ENCODE measurements at regions not wholly inside any gene's neighbourhood (a gene's known extent, or its start where the extent isn't known, plus 50 kb on each side); places are given as distances from the start of the nearest gene placed in this dataset.

DNA sequence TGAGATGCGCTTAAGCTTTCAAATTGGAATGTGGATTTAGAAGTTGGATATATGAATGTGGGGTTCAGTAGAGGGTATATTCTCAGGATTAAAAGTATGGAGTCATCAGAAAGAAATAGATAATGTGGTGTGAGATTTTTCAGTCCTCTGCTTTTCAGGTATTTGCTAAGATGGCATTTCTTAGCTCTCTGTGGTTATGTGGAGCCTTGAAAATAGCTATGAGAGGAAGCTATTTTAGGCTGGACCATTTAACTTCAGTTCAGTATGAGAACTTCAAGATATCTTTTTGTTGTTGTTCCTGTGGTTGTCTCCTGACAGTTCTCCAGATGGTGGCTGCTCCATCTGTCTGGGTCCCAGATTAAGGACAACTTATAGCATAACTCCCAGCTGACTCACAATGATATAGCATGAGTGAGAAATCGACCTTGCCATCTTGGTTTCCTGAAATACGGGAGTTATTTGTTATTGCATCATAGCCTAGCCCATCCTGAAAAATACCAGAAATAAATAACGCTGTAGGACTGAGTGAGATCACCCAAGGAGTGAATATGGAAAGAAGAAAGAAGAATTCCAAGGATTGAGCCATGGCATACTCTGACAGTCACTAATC lies 461.5 kb downstream of the ANXA1 start:
- Mint-ChIP-seq H3K27ac (no peak overlapping the region), H3K9me3 (no peaks in the 10 kb centered on the region), H3K36me3 (no peaks in the 10 kb centered on the region), H3K4me1 (peaks cover 3% of the 10 kb centered on the region), H3K4me3 (no peak overlapping the region), H3K27me3 (ENCODE audit: insufficient read depth, low read depth) (no peaks in the 10 kb centered on the region)
- Histone ChIP-seq H3K4me1 (peaks cover 4% of the 10 kb centered on the region), H4K20me1 (ENCODE audit: low read depth) (no peaks in the 10 kb centered on the region), H3K4me3 (no peak overlapping the region), H3K36me3 (no peaks in the 10 kb centered on the region), H2AFZ (replicated peaks) (no peak overlapping the region), H3K9me3 (ENCODE audit: low read depth) (no peaks in the 10 kb centered on the region), H3K27me3 (no peaks in the 10 kb centered on the region), H3K4me2 (no peak overlapping the region), H3K79me2 (ENCODE audit: low read depth) (no peaks in the 10 kb centered on the region), H3K9ac (no peak overlapping the region), H3F3A (ENCODE audit: low read depth) (no peaks in the 10 kb centered on the region), H3K27ac (no peak overlapping the region)
- TF ChIP-seq EZH2phosphoT487 (IDR thresholded peaks at IDR 0.05) (no peak), EZH2 (IDR thresholded peaks at IDR 0.05) (no peak)
- TF ChIP-seq, protein P1, sequence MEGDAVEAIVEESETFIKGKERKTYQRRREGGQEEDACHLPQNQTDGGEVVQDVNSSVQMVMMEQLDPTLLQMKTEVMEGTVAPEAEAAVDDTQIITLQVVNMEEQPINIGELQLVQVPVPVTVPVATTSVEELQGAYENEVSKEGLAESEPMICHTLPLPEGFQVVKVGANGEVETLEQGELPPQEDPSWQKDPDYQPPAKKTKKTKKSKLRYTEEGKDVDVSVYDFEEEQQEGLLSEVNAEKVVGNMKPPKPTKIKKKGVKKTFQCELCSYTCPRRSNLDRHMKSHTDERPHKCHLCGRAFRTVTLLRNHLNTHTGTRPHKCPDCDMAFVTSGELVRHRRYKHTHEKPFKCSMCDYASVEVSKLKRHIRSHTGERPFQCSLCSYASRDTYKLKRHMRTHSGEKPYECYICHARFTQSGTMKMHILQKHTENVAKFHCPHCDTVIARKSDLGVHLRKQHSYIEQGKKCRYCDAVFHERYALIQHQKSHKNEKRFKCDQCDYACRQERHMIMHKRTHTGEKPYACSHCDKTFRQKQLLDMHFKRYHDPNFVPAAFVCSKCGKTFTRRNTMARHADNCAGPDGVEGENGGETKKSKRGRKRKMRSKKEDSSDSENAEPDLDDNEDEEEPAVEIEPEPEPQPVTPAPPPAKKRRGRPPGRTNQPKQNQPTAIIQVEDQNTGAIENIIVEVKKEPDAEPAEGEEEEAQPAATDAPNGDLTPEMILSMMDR (IDR thresholded peaks at IDR 0.05): no peak
- no peak for DNase-seq (ENCODE audit: low spot score)

DNA sequence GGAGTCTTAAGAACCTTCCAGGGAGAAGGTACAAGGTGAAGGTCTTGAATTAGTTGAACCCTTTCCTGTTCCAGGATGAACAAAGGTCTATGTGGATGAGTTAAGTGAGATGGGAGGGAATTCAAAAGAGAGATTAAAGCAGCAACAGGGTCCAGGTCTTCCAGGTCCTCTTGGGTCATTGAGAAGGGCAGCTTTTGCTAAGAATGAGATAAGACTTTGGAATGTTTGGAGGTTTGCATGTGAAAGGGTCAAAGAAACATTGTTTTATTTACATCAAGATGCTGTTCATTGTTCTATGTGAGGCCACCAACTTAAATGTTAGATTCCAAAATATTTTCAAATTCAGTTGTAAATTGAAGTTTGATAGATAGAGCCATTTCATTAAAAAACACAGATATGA lies 463.9 kb downstream of the ANXA1 start:
- H3K36me3 ChIP-seq: no peaks in the 10 kb centered on the region
- Mint-ChIP-seq H3K27me3 (ENCODE audit: insufficient read depth, low read depth) (peaks cover 4% of the 10 kb centered on the region), H3K9me3 (peaks cover 2% of the 10 kb centered on the region), H3K4me1 (peaks cover 2% of the 10 kb centered on the region), H3K36me3 (no peaks in the 10 kb centered on the region), H3K4me3 (no peak overlapping the region), H3K27ac (no peak overlapping the region)
- H3K4me2 ChIP-seq: no peak overlapping the region
- DNase-seq (ENCODE audit: low spot score): no peak
- no peaks in the 10 kb centered on the region for H4K20me1 ChIP-seq (ENCODE audit: low read depth)
- no peaks in the 10 kb centered on the region for H3K27me3 ChIP-seq
- no peak overlapping the region for H3K9ac ChIP-seq
- no peak overlapping the region for H3K4me3 ChIP-seq
- no peaks in the 10 kb centered on the region for H3K79me2 ChIP-seq (ENCODE audit: low read depth)
- H3F3A ChIP-seq (ENCODE audit: low read depth): no peaks in the 10 kb centered on the region
- TF ChIP-seq, protein P1 (IDR thresholded peaks at IDR 0.05): no peak
- TF ChIP-seq EZH2 (IDR thresholded peaks at IDR 0.05): no peak
- H2AFZ ChIP-seq (replicated peaks): no peak overlapping the region
- H3K9me3 ChIP-seq (ENCODE audit: low read depth): no peaks in the 10 kb centered on the region
- H3K4me1 ChIP-seq: peaks cover 4% of the 10 kb centered on the region
- no peak overlapping the region for H3K27ac ChIP-seq

DNA sequence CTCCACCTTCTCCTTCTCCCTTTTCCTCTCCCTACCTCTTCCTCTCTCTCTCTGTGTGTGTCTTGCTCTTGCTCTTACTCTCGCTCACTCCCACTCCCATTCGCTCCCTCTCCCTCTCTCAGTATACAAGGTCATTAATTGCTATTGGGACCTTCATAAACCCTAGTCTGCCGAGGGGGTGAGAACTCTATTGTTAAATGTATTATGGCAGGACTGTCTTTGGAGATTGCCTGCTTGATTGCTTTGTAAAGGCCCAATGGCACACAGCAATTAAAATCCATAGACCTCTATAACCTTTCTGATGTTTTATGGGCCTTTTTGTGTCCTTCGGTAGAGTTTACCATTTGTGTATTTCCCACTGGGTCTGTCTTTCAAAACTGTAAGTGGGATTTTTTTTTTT lies 465.9 kb downstream of the ANXA1 start:
- no peaks in the 10 kb centered on the region for H3K36me3 ChIP-seq
- Mint-ChIP-seq H3K27me3 (ENCODE audit: insufficient read depth, low read depth) (peaks cover 4% of the 10 kb centered on the region), H3K36me3 (no peaks in the 10 kb centered on the region), H3K27ac (no peak overlapping the region), H3K9me3 (peaks cover 2% of the 10 kb centered on the region), H3K4me3 (no peak overlapping the region), H3K4me1 (no peaks in the 10 kb centered on the region)
- peaks cover 4% of the 10 kb centered on the region for H3K4me1 ChIP-seq
- DNase-seq (ENCODE audit: low spot score): no peak
- no peaks in the 10 kb centered on the region for H3K79me2 ChIP-seq (ENCODE audit: low read depth)
- H3K9ac ChIP-seq: no peak overlapping the region
- no peak overlapping the region for H2AFZ ChIP-seq (replicated peaks)
- no peaks in the 10 kb centered on the region for H3F3A ChIP-seq (ENCODE audit: low read depth)
- TF ChIP-seq EZH2phosphoT487 (IDR thresholded peaks at IDR 0.05) (no peak), EZH2 (IDR thresholded peaks at IDR 0.05) (no peak)
- TF ChIP-seq, protein P1 (IDR thresholded peaks at IDR 0.05): no peak
- no peaks in the 10 kb centered on the region for H3K27me3 ChIP-seq
- no peaks in the 10 kb centered on the region for H4K20me1 ChIP-seq (ENCODE audit: low read depth)
- no peak overlapping the region for H3K27ac ChIP-seq
- no peak overlapping the region for H3K4me3 ChIP-seq
- no peak overlapping the region for H3K4me2 ChIP-seq
- no peaks in the 10 kb centered on the region for H3K9me3 ChIP-seq (ENCODE audit: low read depth)
